GM19463 (cell line): ENCODE measurements at regions not wholly inside any gene's neighbourhood (a gene's known extent, or its start where the extent isn't known, plus 50 kb on each side); places are given as distances from the start of the nearest gene placed in this dataset.

Experiments
- ATAC-seq: cut with Tn5 transposase; IDR thresholded peaks from one replicate; pipeline ENCODE4 v1.9.1; 2021; ENCODE audit warnings: mild to moderate bottlenecking, moderate library complexity; ENCODE audit not compliant: unreplicated experiment

- no peak for ATAC-seq
Measured at GRCh38 chr1:38241594-38242334, 195.2 kb upstream of the POU3F1 start.

- no peak for ATAC-seq
Measured at GRCh38 chr1:38240618-38241017, 194.0 kb upstream of the POU3F1 start.

- ATAC-seq: no peak
Measured at GRCh38 chr1:38239258-38239835, 192.8 kb upstream of the POU3F1 start.

- ATAC-seq: no peak
Measured at GRCh38 chr1:38238294-38238693, 191.7 kb upstream of the POU3F1 start.

DNA sequence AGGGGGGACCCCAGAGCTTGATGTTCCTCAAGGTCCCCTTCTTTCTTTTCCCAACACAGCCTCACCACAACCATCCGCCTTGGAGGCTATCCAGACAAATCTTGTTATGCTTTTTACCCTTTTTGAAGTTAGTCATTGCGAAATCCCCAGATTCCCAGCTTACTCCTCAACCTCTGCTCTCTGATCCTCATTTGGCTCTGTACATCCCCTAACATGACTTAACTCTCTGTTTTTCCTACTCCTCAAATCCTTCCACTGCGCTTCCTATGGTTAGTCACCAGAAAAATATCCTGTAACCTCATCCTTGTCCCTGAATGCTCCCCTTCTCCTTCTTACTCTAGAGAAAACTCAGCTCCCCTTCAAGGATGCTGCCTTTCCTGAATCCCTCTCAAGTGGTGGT lies 189.1 kb upstream of the POU3F1 start:
- no peak for ATAC-seq

GRCh38 chr1:38231941-38232340 lies 185.3 kb upstream of the POU3F1 start:
- ATAC-seq: no peak

DNA sequence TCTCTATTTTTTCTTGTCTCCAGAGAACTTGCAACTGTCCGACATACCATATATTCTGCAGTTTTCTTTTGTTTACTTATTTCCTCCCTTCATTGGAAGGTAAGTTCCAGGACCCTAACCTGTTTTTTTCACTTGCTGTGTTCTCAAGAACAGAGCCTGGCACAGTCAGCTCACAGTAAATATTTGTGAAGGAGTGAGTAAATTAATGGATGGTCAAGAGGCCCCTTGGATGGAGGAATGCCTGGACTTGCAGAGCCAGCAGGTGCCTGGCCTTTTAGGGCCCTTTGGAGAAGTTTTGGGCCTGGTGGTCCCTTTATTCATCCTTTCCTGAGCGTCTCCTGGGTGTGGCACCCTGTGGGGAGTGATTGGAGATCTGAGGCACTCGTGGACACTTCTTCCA lies 182.1 kb upstream of the POU3F1 start:
- ATAC-seq: no peak

GRCh38 chr1:38225745-38226144 lies 179.2 kb upstream of the POU3F1 start:
- no peak for ATAC-seq

DNA sequence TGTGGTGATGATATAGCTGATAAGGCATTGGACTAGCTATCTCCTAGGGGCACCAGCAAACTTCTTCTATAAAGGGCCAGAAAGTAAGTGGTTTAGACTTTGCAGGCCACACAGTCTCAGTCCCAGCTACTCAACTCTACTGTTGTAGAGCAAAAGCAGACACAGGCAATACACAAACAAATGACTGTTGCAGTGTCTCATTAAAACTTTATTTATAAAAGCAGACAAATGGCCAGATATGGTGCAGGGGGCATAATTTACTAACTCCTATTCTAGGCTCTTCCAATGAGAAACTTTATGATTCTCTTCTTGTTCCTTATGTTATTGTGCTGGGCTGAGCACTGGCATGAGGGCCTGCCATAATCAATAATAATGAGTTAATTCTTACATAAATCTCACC lies 176.8 kb upstream of the POU3F1 start:
- ATAC-seq: no peak

GRCh38 chr1:38222891-38223290 lies 176.3 kb upstream of the POU3F1 start:
- no peak for ATAC-seq

DNA sequence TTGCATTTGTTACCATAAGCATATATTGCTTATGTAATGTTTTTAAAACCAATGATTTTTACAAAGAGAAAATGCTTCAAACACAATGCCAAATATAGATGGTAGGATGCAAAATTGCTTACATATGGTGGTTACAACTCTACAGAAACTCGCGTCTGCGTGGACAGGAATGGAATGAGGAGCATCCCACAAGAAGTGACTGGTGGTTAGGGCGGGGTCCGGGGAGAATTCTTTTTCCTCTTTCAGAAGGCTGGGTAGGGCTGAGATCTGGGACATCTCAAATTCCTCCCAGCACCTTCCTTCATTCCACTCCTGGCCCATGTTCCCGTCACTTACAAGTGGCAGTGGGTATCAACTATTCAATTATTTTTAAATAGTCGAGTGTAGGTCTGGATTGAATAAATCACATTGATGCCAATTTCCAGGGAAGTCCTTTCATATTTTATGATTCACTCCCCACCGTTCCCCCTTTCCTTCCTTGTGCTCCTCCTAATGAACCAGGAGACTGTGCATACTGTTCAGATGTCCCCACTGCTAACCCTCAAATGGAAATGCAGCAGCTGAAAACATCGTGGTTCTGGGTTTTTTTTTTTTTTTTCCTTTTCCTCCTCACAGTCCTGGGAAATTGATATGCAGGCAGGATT lies 174.5 kb upstream of the POU3F1 start:
- ATAC-seq: no peak

GRCh38 chr1:38217316-38217715 lies 170.7 kb upstream of the POU3F1 start:
- no peak for ATAC-seq

DNA sequence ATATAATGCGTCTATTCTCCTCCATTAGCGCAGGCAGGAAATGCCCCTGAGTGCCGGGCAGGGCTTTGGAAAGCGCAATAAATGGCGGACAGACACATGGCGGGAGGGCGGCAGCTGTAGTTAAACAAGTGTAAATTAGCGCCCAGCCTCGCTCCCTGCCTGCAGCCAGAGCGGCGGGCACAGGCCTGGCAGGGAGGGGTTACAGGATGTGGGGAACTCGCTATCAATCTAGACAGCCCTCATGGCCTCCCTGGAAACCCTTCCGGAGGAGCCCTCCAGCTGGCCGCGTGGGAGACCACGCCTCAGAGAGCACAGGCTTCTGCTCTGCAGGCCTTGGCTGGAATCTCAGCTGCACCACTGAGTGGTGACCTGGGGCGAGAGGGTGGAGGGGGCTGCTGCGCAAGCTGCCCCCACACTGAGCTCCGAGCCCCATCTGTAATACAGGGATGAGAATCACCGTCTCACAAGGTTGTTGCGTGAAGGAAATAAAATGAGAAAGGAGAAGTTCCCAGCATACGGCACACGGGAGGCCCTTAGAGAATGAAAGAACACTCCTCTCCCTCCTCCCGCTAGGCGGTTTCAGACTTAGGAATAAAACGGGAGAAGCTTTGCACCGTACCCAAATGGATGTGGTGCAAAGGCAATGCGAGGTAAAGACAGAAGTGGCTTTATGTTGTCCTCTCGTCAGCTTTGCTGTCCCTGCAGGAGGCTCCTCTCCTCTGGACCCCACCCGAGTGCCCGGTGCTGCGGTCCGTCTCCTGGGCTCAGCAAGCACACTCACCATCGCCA lies 167.2 kb upstream of the POU3F1 start:
- no peak for ATAC-seq

GRCh38 chr1:38210895-38211177 lies 164.2 kb upstream of the POU3F1 start:
- ATAC-seq: no peak

- no peak for ATAC-seq
Measured at GRCh38 chr1:38210021-38210894, 163.7 kb upstream of the POU3F1 start.

GRCh38 chr1:38208716-38209632 lies 162.4 kb upstream of the POU3F1 start:
- no peak for ATAC-seq

- ATAC-seq: no peak
Measured at GRCh38 chr1:38207906-38208305, 161.3 kb upstream of the POU3F1 start.

DNA sequence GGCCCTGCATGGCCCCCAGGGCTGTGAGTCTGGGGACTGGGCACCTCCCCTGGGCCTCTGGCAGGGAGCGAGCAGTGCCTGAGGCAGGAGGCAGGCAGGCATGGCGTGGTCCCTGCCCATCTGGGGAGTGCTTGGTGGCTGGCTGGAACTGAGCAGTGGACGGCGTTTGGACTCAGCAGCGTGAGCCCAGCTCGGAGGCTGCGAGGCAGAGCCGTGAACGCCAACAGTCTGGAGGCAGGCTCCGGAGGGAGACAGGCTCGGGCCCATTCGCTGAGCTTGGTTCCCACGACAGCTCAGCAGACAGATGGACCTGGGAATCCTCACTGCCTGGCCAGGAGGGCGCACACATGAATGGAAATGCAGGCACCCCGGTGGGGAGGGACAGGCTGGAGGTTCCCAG lies 160.7 kb upstream of the POU3F1 start:
- no peak for ATAC-seq

DNA sequence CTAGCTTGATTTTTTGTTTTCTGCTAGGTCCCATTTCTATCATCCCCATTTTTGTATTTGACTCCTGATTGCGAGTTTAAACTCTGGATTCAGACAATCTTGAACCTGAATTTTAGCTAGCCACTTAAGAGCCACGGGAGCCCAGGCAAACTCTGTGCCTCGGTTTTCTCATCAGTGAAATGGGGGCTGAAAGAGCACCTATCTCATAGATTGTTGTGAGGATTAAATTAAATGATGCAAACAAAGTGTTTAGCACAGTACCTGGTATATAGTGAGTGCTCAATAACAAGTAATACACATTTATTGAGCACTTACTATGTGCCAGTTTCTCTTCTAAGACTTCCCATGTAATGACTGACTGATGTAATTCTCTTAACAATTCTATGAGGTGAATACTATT lies 158.1 kb upstream of the POU3F1 start:
- ATAC-seq: no peak

DNA sequence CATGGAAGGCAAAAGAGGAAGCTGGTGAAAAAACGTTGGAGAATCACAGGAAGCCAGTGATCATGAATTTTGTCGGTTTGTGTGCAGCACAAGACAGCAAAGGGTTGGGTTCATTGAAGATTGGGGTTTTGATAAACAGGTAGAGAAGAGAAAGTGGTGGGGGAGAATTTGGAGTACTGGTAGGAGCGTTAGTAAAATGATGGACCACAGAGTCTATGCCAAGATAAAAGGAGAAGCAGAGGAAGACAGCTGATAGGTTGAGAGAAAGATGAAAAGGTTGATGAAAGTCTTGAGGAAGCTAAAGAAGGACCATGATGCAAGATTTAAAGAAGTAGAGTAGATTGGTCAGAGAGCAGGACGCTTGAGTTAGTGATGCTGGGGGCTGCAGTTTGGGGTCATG lies 156.8 kb upstream of the POU3F1 start:
- no peak for ATAC-seq
